GM18861 (cell line): ENCODE measurements at regions not wholly inside any gene's neighbourhood (a gene's known extent, or its start where the extent isn't known, plus 50 kb on each side); places are given as distances from the start of the nearest gene placed in this dataset.

Experiments
- ATAC-seq: cut with Tn5 transposase; IDR thresholded peaks from one replicate; pipeline ENCODE4 v1.9.1; 2021; ENCODE audit not compliant: unreplicated experiment

GRCh38 chr3:167895684-167896083 lies 160.2 kb downstream of the SERPINI1 start:
- no peak for ATAC-seq

GRCh38 chr3:167895178-167895577 lies 159.7 kb downstream of the SERPINI1 start:
- no peak for ATAC-seq

DNA sequence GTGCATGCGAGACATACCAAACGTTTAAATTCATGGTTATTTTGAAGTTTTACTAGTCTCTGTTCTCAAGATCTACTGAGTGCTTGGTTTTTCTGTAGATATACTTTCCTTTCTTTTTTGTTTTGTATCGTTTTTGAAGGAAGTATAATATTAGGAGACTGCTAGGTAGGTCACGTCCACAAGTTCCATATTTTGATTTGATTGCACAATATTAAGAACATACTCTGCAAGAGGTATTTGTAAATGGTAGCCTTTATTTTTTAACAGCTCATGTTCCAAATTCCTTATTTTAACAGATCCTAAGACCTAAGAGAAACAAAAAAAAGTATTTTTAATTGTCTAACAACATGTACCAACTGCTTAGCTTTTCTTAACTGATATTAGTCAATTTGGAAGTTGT lies 156.7 kb downstream of the SERPINI1 start:
- ATAC-seq: no peak

DNA sequence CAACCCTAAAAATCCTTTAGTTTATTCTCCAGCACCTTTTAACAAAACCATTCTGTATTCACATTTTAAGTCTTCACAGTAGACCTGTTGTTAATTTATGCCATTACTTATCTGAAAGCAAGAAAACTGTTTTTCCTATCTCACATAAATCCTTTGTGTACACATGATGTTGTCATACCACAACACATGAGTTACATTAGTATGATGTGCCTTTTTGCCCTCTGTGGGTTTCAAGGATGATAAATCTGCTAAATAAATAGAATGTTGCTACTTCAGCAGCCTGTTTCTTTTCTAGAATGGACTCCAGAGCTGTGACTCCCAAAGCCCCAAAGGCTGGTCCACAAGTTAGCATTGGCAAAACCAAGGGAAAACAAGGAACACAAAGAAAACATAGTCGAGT lies 151.6 kb downstream of the SERPINI1 start:
- ATAC-seq: no peak

DNA sequence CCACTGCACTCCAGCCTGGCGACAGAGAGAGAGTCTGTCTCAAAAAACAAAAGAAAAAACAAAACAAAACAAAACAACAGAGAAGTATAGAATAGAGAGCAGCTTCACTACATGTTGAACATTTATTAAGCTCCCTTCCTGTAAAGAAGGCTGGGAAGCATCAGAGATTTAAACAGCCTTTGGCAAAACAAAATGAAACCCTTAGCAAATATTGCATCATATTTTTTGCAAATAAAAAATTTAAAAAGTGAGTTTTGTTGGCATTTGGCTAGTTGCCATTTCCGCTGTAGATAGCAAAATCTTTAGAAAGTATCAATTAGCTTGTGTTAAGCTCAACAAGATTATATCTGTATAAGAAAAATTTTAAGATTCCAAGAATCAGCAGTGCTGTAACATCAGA lies 151.2 kb downstream of the SERPINI1 start:
- ATAC-seq: no peak

- ATAC-seq: no peak
Measured at GRCh38 chr3:167885277-167885676, 149.8 kb downstream of the SERPINI1 start.

DNA sequence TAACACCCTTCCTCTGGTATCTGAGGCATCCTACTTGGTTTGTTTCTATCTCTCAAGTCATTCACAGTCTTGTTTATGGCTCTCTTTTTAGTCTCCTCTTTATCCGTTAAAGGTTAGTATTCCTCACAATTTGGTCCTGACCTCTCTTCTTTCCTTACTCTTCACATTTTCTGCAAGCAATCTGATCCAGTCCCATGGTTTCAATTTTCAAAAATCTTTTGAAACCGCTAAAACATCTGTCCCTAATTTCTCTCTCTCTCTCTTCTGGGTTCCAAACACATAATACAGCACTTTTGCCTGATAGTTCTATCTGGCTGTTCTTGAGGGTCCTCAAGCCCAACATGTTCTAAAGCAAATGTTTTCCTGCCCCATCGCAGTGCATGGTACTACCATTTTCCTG lies 149.0 kb downstream of the SERPINI1 start:
- ATAC-seq: no peak

DNA sequence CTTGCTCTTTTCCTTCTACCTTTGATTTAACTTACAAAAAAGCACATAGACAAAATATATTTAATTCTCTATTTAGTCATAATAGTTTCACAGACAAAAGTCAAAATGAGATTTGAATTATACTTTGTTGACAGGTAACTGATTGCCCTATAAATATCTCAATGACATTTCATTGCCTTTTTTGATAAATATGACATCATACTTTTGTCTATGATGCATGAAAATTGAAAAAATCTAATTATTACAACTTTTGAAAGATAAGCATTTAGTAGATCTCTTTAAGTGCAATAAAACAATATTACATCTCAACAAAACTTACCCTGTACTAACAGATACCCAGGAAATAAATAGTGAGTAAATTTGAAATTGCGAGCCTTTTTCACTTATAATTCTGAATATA lies 147.9 kb downstream of the SERPINI1 start:
- ATAC-seq: no peak

DNA sequence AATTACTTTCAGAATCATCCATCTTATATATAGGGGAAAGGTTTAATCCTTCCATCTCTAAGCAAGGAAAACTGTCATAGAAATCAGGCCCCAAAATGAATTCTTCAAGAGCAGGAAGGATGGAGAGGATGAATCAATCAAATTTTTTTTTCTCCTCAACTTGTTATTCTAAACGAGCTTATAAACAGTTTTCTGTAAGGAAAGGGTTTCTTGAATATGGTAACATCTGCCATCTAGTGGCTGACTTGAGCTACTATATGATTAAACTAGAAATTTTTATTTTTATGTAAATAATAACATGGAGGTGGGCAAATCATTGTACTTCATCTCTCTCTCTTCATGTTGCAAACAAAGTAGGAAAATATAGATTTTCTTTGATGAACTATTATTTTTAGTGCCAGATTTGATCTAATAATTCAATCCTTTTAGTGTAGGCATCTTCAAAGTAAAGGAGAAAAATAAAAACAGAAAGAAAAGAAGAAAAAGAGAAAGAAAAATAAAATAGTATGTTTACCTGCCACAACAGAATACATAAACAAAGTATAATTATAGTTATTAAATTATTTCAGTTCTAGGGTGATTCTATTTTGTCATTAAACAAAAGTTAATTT lies 146.6 kb downstream of the SERPINI1 start:
- peak; percentile 87 for ATAC-seq

DNA sequence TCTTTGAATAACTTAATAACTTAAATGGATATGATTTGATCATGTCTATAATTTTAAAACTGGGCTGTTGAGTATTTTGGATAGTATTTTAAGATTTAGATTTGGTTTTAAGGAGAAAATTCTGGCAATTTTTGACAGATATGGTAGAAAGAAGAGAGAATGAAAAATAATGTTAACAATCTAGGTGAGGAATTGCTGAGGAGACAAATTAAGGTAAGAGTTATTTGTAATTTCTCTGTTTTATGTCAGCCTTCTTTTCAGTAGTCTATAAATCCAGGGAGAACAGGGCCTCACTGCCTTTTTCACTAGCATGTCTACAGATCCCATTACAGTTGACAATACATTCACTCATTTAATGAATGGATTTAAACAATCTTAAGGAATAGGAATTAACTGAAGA lies 144.7 kb downstream of the SERPINI1 start:
- ATAC-seq: no peak

GRCh38 chr3:167876620-167877281 lies 141.2 kb downstream of the SERPINI1 start:
- ATAC-seq: no peak
